Caco-2 (cell line): ENCODE measurements at regions not wholly inside any gene's neighbourhood (a gene's known extent, or its start where the extent isn't known, plus 50 kb on each side); places are given as distances from the start of the nearest gene placed in this dataset.
"Not testable (repeated sequence)": the region's sequence is repeated elsewhere in the genome, so short reads cannot be mapped to it uniquely, and the experiment has no call there.

Experiments
- BruUV-seq: library from RNA; stranded (reverse); fragments of 400-500 nt; replicated peaks from 2 replicates; lab custom pipeline; 2021; lab: Mats Ljungman, UMichigan
- CTCF ChIA-PET: fragments of 300-600 bp; sonication (Branson Sonifier 250); formaldehyde crosslinking; loops from one replicate; lab custom pipeline; 2022; ENCODE audit warnings: antibody characterized with exemption; lab: Charles Lee
- POLR2A ChIA-PET: fragments of 300-600 bp; sonication (Branson Sonifier 250); formaldehyde crosslinking; loops from one replicate; lab custom pipeline; 2022; ENCODE audit warnings: antibody characterized with exemption; lab: Charles Lee
- DNase-seq, 2 experiments: peaks; one replicate each; pipeline versions ENCODE4 v3.0.0 to v3.0.0-alpha.2; 2020 to 2022
- H3K27me3 ChIP-seq: replicated peaks from 2 replicates; pipeline ENCODE4 v1.6.0; 2011; ENCODE audit warnings: low read length; ENCODE audit not compliant: control insufficient read depth, insufficient read depth
- H3K36me3 ChIP-seq: 2 replicates; pipeline ENCODE4 v1.5.1; 2011; ENCODE audit warnings: low read length; ENCODE audit not compliant: control insufficient read depth, insufficient read depth
- H3K4me1 ChIP-seq: fragments of 250-450 bp; sonication (Bioruptor Pico); 2 replicates; pipeline ENCODE4 v1.5.1; 2020; ENCODE audit warnings: mild to moderate bottlenecking
- H3K4me3 ChIP-seq: 2 replicates; pipeline ENCODE4 v1.5.1; 2011; ENCODE audit warnings: low read depth, mild to moderate bottlenecking, control low read depth, low read length
- H3K9me3 ChIP-seq: fragments of 250-450 bp; sonication (Bioruptor Pico); 2 replicates; pipeline ENCODE4 v1.5.1; 2020; ENCODE audit warnings: mild to moderate bottlenecking, moderate library complexity
- H3K27ac Mint-ChIP-seq: one replicate; pipeline ENCODE4 v1.8.0; 2022; ENCODE audit warnings: mixed read lengths; ENCODE audit not compliant: unreplicated experiment
- H3K27me3 Mint-ChIP-seq: one replicate; pipeline ENCODE4 v1.8.0; 2022; ENCODE audit warnings: mixed read lengths; ENCODE audit not compliant: insufficient read depth, unreplicated experiment
- H3K36me3 Mint-ChIP-seq: one replicate; pipeline ENCODE4 v1.8.0; 2022; ENCODE audit warnings: mild to moderate bottlenecking, mixed read lengths; ENCODE audit not compliant: insufficient read depth, unreplicated experiment
- H3K4me1 Mint-ChIP-seq: one replicate; pipeline ENCODE4 v1.8.0; 2022; ENCODE audit warnings: low read depth, mixed read lengths; ENCODE audit not compliant: unreplicated experiment
- H3K4me3 Mint-ChIP-seq: one replicate; pipeline ENCODE4 v1.8.0; 2022; ENCODE audit warnings: mild to moderate bottlenecking, moderate library complexity, mixed read lengths; ENCODE audit not compliant: unreplicated experiment
- H3K9me3 Mint-ChIP-seq: one replicate; pipeline ENCODE4 v1.8.0; 2022; ENCODE audit warnings: mixed read lengths; ENCODE audit not compliant: unreplicated experiment
- CTCF ChIP-seq, 2 experiments: fragments of 200-600 bp in 1 of 2; IDR thresholded peaks; 1 replicate in 1 of 2; 2 replicates in 1 of 2; pipeline versions ENCODE4 v1.5.1 to v1.8.0; 2011 to 2022; ENCODE audit warnings: antibody characterized with exemption in 1 of 2, control low read depth in 1 of 2, inconsistent platforms in 1 of 2, low read depth in 1 of 2, low read length in 1 of 2, mild to moderate bottlenecking in 1 of 2, moderate library complexity in 1 of 2; ENCODE audit not compliant: insufficient read depth in 1 of 2, severe bottlenecking in 1 of 2, unreplicated experiment in 1 of 2
- intact Hi-C: fragments of 100-400 bp; cut with micrococcal nuclease; formaldehyde crosslinking; loops from one replicate; pipeline ENCODE4 v1.10.0; 2022; ENCODE audit not compliant: unreplicated experiment

GRCh38 chr2:39918886-39919285 lies 139.8 kb upstream of the THUMPD2 start:
- H3K36me3 Mint-ChIP-seq = no peaks in the 10 kb centered on the region

GRCh38 chr2:39917371-39917770 lies 138.3 kb upstream of the THUMPD2 start:
- DNase-seq, H3K4me1 ChIP-seq, H3K36me3 Mint-ChIP-seq, POLR2A ChIA-PET, H3K4me1 Mint-ChIP-seq, BruUV-seq, H3K27ac Mint-ChIP-seq, H3K9me3 Mint-ChIP-seq, H3K4me3 Mint-ChIP-seq, H3K27me3 Mint-ChIP-seq, H3K27me3 ChIP-seq, intact Hi-C loops, H3K36me3 ChIP-seq, H3K9me3 ChIP-seq, H3K4me3 ChIP-seq: not testable (repeated sequence)
- CTCF ChIA-PET = interaction anchor here (0.6 kb wide), 1 partner anchor 235 kb away, joined by 3 read pairs; no protein-coding TSS in a partner anchor

More at GRCh38 chr2:39918886-39919285, 139.8 kb upstream of the THUMPD2 start:
- no peaks in the 10 kb centered on the region for H3K4me1 ChIP-seq
- no TSS peak for BruUV-seq
- Mint-ChIP-seq H3K27ac (no peak overlapping the region), H3K4me1 (no peaks in the 10 kb centered on the region), H3K27me3 (peaks cover 6% of the 10 kb centered on the region), H3K4me3 (no peak overlapping the region), H3K9me3 (no peaks in the 10 kb centered on the region)
- no peaks in the 10 kb centered on the region; the same call in 1 of the 2 replicates for H3K27me3 ChIP-seq
- POLR2A ChIA-PET = no interaction called here
- no peak for TF ChIP-seq CTCF (IDR thresholded peaks at IDR 0.05; ENCODE audit: insufficient read depth in 1 of 2, low read depth in 1 of 2, low read length in 1 of 2, severe bottlenecking in 1 of 2, unreplicated experiment in 1 of 2)
- H3K9me3 ChIP-seq = no peaks in the 10 kb centered on the region
- DNase-seq = no peak
- CTCF ChIA-PET = no interaction called here
- H3K4me3 ChIP-seq = no peak overlapping the region
- no peaks in the 10 kb centered on the region for H3K36me3 ChIP-seq
- intact Hi-C loops = no loop called here

- ChIA-PET POLR2A (no interaction called here), CTCF (interaction anchor here (1.0 kb wide), 1 partner anchor 640 kb away, joined by 3 read pairs; no protein-coding TSS in a partner anchor)
- no TSS peak for BruUV-seq
- Mint-ChIP-seq H3K27ac (no peak overlapping the region), H3K27me3 (peaks cover 13% of the 10 kb centered on the region), H3K36me3 (no peaks in the 10 kb centered on the region), H3K4me1 (no peaks in the 10 kb centered on the region), H3K4me3 (no peak overlapping the region), H3K9me3 (no peaks in the 10 kb centered on the region)
- intact Hi-C loops = loop anchor here (5.0 kb wide), 2 partner anchors 342 to 1867 kb away; no protein-coding TSS in a partner anchor
- no peak for DNase-seq
- Histone ChIP-seq H3K36me3 (no peaks in the 10 kb centered on the region), H3K27me3 (no peaks in the 10 kb centered on the region; the same call in 1 of the 2 replicates), H3K4me1 (no peaks in the 10 kb centered on the region), H3K9me3 (no peaks in the 10 kb centered on the region), H3K4me3 (no peak overlapping the region)
- TF ChIP-seq CTCF (IDR thresholded peaks at IDR 0.05; ENCODE audit: insufficient read depth in 1 of 2, low read depth in 1 of 2, low read length in 1 of 2, severe bottlenecking in 1 of 2, unreplicated experiment in 1 of 2) = no peak
These were observed 135.9 kb upstream of the THUMPD2 start for GRCh38 chr2:39914949-39915348.
